IMR-90 (cell line): ENCODE measurements at regions not wholly inside any gene's neighbourhood (a gene's known extent, or its start where the extent isn't known, plus 50 kb on each side); places are given as distances from the start of the nearest gene placed in this dataset.

Source experiments
- ATAC-seq: fragments of 200-7000 bp; cut with Tn5 transposase; 2 replicates; pipeline ENCODE4 v1.9.1; 2020; ENCODE audit warnings: low read depth, mild to moderate bottlenecking, moderate library complexity
- BruUV-seq: library from RNA; stranded (reverse); fragments of 400-500 nt; replicated peaks from 2 replicates; lab custom pipeline; 2021; lab: Mats Ljungman, UMichigan
- CTCF ChIA-PET: fragments of 300-600 bp; formaldehyde crosslinking; extraction: SDS; loops from one replicate; lab custom pipeline; 2021; ENCODE audit warnings: antibody characterized with exemption; lab: Yijun Ruan, JAX
- POLR2A ChIA-PET: fragments of 300-600 bp; sonication (Branson Sonifier 250); formaldehyde crosslinking; loops from one replicate; lab custom pipeline; 2022; ENCODE audit warnings: antibody characterized with exemption; ENCODE audit not compliant: unreplicated experiment; lab: Charles Lee
- DNase-seq: peaks from one replicate; pipeline ENCODE4 v3.0.0; 2013
- H2AFZ ChIP-seq: replicated peaks from 2 replicates; pipeline ENCODE3; 2013; ENCODE audit warnings: low read length, mild to moderate bottlenecking; ENCODE audit not compliant: poor library complexity
- H2AK5ac ChIP-seq: 2 replicates; pipeline ENCODE4 v1.6.1; 2013; ENCODE audit warnings: low read depth, low read length, inconsistent platforms
- H2AK9ac ChIP-seq: replicated peaks from 2 replicates; pipeline ENCODE3; 2013; ENCODE audit warnings: mild to moderate bottlenecking, low read depth, low read length, moderate library complexity; ENCODE audit not compliant: poor library complexity
- H2BK120ac ChIP-seq: 2 replicates; pipeline ENCODE4 v1.6.1; 2013; ENCODE audit warnings: low read depth, low read length, inconsistent platforms
- H2BK15ac ChIP-seq: 3 replicates; pipeline ENCODE4 v1.6.1; 2013; ENCODE audit warnings: low read depth, low read length, inconsistent platforms
- H2BK20ac ChIP-seq: 2 replicates; pipeline ENCODE4 v1.6.1; 2013; ENCODE audit warnings: low read depth, mild to moderate bottlenecking, inconsistent platforms, low read length, moderate library complexity
- H2BK5ac ChIP-seq: 2 replicates; pipeline ENCODE4 v1.6.1; 2013; ENCODE audit warnings: mild to moderate bottlenecking, low read depth, low read length, inconsistent platforms; ENCODE audit not compliant: poor library complexity, severe bottlenecking
- H3K14ac ChIP-seq: replicated peaks from 2 replicates; pipeline ENCODE4 v1.6.1; 2013; ENCODE audit warnings: low read depth, low read length, inconsistent platforms
- H3K18ac ChIP-seq: 2 replicates; pipeline ENCODE4 v1.6.1; 2013; ENCODE audit warnings: low read depth, low read length, control low read depth
- H3K23ac ChIP-seq: 2 replicates; pipeline ENCODE4 v1.6.1; 2013; ENCODE audit warnings: low read depth, low read length, inconsistent platforms
- H3K27ac ChIP-seq: 2 replicates; pipeline ENCODE4 v1.5.1; 2013; ENCODE audit warnings: mild to moderate bottlenecking, control low read depth, low read length; ENCODE audit not compliant: insufficient read depth
- H3K27me3 ChIP-seq: 2 replicates; pipeline ENCODE4 v1.6.1; 2013; ENCODE audit warnings: low read length; ENCODE audit not compliant: control insufficient read depth, insufficient read depth
- H3K36me3 ChIP-seq: 2 replicates; pipeline ENCODE4 v1.6.1; 2013; ENCODE audit warnings: low read length, mixed read lengths; ENCODE audit not compliant: control insufficient read depth, insufficient read depth
- H3K4ac ChIP-seq: 2 replicates; pipeline ENCODE4 v1.6.1; 2013; ENCODE audit warnings: low read depth, low read length, inconsistent platforms
- H3K4me1 ChIP-seq: 2 replicates; pipeline ENCODE4 v1.6.1; 2013; ENCODE audit warnings: low read length, mixed read lengths; ENCODE audit not compliant: control insufficient read depth, insufficient read depth
- H3K4me2 ChIP-seq: 2 replicates; pipeline ENCODE4 v1.6.1; 2013; ENCODE audit warnings: low read depth, mild to moderate bottlenecking, control low read depth, low read length, moderate library complexity
- H3K4me3 ChIP-seq: 2 replicates; pipeline ENCODE4 v1.5.1; 2013; ENCODE audit warnings: low read depth, mild to moderate bottlenecking, control low read depth, low read length, moderate library complexity; ENCODE audit not compliant: insufficient read depth
- H3K56ac ChIP-seq: 2 replicates; pipeline ENCODE4 v1.6.1; 2013; ENCODE audit warnings: low read length, inconsistent platforms; ENCODE audit not compliant: insufficient read depth; ENCODE audit errors: extremely low read depth
- H3K79me1 ChIP-seq, 2 experiments: 2 replicates each; pipeline ENCODE4 v1.6.1; 2013; ENCODE audit warnings: low read length in 2 of 2, inconsistent platforms in 1 of 2, low read depth in 1 of 2
- H3K9ac ChIP-seq: 2 replicates; pipeline ENCODE4 v1.6.1; 2013; ENCODE audit warnings: low read depth, low read length, control low read depth
- H3K9me1 ChIP-seq: 2 replicates; pipeline ENCODE4 v1.6.1; 2013; ENCODE audit warnings: low read length, inconsistent platforms; ENCODE audit not compliant: insufficient read depth
- H3K9me3 ChIP-seq: 2 replicates; pipeline ENCODE4 v1.6.1; 2013; ENCODE audit warnings: low read length; ENCODE audit not compliant: control insufficient read depth, insufficient read depth
- H4K20me1 ChIP-seq: 2 replicates; pipeline ENCODE4 v1.6.1; 2013; ENCODE audit warnings: low read length, inconsistent platforms; ENCODE audit not compliant: insufficient read depth
- H4K5ac ChIP-seq: 2 replicates; pipeline ENCODE4 v1.6.1; 2013; ENCODE audit warnings: mild to moderate bottlenecking, low read depth, low read length, control low read depth
- H4K8ac ChIP-seq, 2 experiments: 2 replicates each; pipeline ENCODE4 v1.6.1; 2013; ENCODE audit warnings: low read depth in 2 of 2, low read length in 2 of 2, control low read depth in 1 of 2, inconsistent platforms in 1 of 2
- H4K91ac ChIP-seq: 2 replicates; pipeline ENCODE4 v1.6.1; 2013; ENCODE audit warnings: low read depth, low read length, inconsistent platforms; ENCODE audit not compliant: insufficient read depth
- ELK1 ChIP-seq: fragments of 150-350 bp; IDR thresholded peaks from 2 replicates; pipeline ENCODE4 v1.6.1; 2016; ENCODE audit warnings: low read depth, mild to moderate bottlenecking, low read length, moderate library complexity, borderline replicate concordance
- MXI1 ChIP-seq: IDR thresholded peaks from 2 replicates; pipeline ENCODE4 v1.6.1; 2012; ENCODE audit warnings: low read depth, mild to moderate bottlenecking, low read length, moderate library complexity, borderline replicate concordance
- NFE2L2 ChIP-seq: fragments of 150-350 bp; IDR thresholded peaks from 2 replicates; pipeline ENCODE4 v1.6.1; 2016; ENCODE audit warnings: low read depth, mild to moderate bottlenecking, low read length
- SMC3 ChIP-seq: fragments of 150-350 bp; IDR thresholded peaks from 2 replicates; pipeline ENCODE4 v1.6.1; 2016; ENCODE audit warnings: low read depth, mild to moderate bottlenecking, antibody characterized with exemption, low read length, moderate library complexity
- WGBS, 2 experiments: methylation state at CpG; one replicate each; pipeline versions ENCODE4 v1.1.5 to v1.1.7; 2013; ENCODE audit warnings: missing lambda C conversion rate in 2 of 2; ENCODE audit not compliant: insufficient read length in 1 of 2; ENCODE audit errors: extremely low coverage in 2 of 2; 5-methylcytosine and 5-hydroxymethylcytosine counted together
- dilution Hi-C: fragments of 300-500 bp; cut with HindIII; formaldehyde crosslinking; loops from one replicate; pipeline ENCODE4 v1.14.3; 2018; ENCODE audit warnings: low sequenced_read_pairs; ENCODE audit not compliant: unreplicated experiment
- in situ Hi-C: fragments of 300-500 bp; cut with MboI; formaldehyde crosslinking; loops from 3 replicates; pipeline ENCODE4 v1.14.3; 2019; ENCODE audit warnings: low sequenced_read_pairs, inconsistent platforms, mixed read lengths
- intact Hi-C: fragments of 100-400 bp; cut with micrococcal nuclease; formaldehyde crosslinking; loops from 2 replicates; pipeline ENCODE4 v1.10.0; 2022

DNA sequence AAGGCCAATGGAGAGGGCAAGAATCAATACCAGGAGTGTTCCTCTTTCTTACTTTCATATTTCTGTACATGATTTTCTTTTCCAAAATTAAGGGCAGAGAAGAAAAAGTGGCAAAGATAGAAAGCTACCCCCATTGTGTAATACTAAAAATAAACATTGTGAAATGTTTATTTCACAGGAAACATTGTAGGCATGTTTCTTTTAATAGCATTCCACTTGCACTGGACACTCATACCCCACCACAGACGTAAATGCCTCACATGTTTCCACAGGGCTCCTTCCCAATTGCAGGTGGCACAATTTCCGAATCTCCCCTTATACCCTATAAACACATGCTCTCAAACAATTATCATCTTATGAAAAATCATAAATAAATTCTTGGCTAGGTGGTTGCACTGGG, 645.1 kb upstream of the SETBP1 start:
- no peak overlapping the region for H3K9ac ChIP-seq
- in situ Hi-C loops: no loop called here
- no peak for ATAC-seq
- no peak overlapping the region for H2BK5ac ChIP-seq
- H3K9me3 ChIP-seq: no peaks in the 10 kb centered on the region
- DNase-seq: no peak
- no peak overlapping the region for H4K91ac ChIP-seq
- H3K36me3 ChIP-seq: no peaks in the 10 kb centered on the region
- H2BK20ac ChIP-seq: no peak overlapping the region
- ChIA-PET CTCF (interaction anchor here (1.1 kb wide), 1 partner anchor 65 kb away, joined by 3 read pairs; no protein-coding TSS in a partner anchor), POLR2A (no interaction called here)
- H2AFZ ChIP-seq: no peak overlapping the region
- H2BK120ac ChIP-seq: no peak overlapping the region
- no peak overlapping the region for H3K14ac ChIP-seq
- H3K79me1 ChIP-seq: no peaks in the 10 kb centered on the region
- H4K8ac ChIP-seq: no peak overlapping the region
- H3K27ac ChIP-seq: no peak overlapping the region
- H3K23ac ChIP-seq: no peak overlapping the region
- TF ChIP-seq NFE2L2: no peak
- TF ChIP-seq ELK1: no peak
- TF ChIP-seq SMC3: no peak
- no peak for TF ChIP-seq MXI1
- intact Hi-C loops: loop anchor here (5.0 to 10.0 kb wide), 2 partner anchors 59 to 262 kb away; no protein-coding TSS in a partner anchor
- no TSS peak for BruUV-seq
- H3K56ac ChIP-seq: no peak overlapping the region
- dilution Hi-C loops: no loop called here
- H2BK15ac ChIP-seq: no peak overlapping the region
- H2AK9ac ChIP-seq: no peak overlapping the region
- H2AK5ac ChIP-seq: no peak overlapping the region
- H3K4me3 ChIP-seq: no peak overlapping the region
- no CpG with 5 or more reads among the region's 2 CpGs for WGBS, 2 experiments
- H3K27me3 ChIP-seq: no peaks in the 10 kb centered on the region
- no peak overlapping the region for H3K18ac ChIP-seq
- no peaks in the 10 kb centered on the region for H3K9me1 ChIP-seq
- H4K20me1 ChIP-seq: no peaks in the 10 kb centered on the region
- no peak overlapping the region for H4K5ac ChIP-seq
- no peak overlapping the region; the same call in 1 of the 2 replicates for H3K4me2 ChIP-seq
- no peak overlapping the region for H3K4ac ChIP-seq
- no peaks in the 10 kb centered on the region for H3K4me1 ChIP-seq
